Neuronal stem cell (in vitro differentiated cells): ENCODE measurements at regions not wholly inside any gene's neighbourhood (a gene's known extent, or its start where the extent isn't known, plus 50 kb on each side); places are given as distances from the start of the nearest gene placed in this dataset.
"Not testable (repeated sequence)": the region's sequence is repeated elsewhere in the genome, so short reads cannot be mapped to it uniquely, and the experiment has no call there.

Experiments
- DNase-seq: peaks from one replicate; pipeline ENCODE4 v3.0.0-alpha.2; 2013; ENCODE audit warnings: low spot score
- H2AFZ ChIP-seq: one replicate; pipeline ENCODE4 v1.6.1; 2013; ENCODE audit warnings: mild to moderate bottlenecking, low read length, inconsistent platforms
- H2AK5ac ChIP-seq: 2 replicates; pipeline ENCODE4 v1.6.1; 2013; ENCODE audit warnings: low read depth, mild to moderate bottlenecking, inconsistent platforms, low read length, moderate library complexity, mixed read lengths
- H2BK120ac ChIP-seq: 2 replicates; pipeline ENCODE4 v1.6.1; 2013; ENCODE audit warnings: low read depth, mild to moderate bottlenecking, inconsistent platforms, low read length, moderate library complexity, mixed read lengths
- H2BK12ac ChIP-seq: one replicate; pipeline ENCODE4 v1.6.1; 2013; ENCODE audit warnings: low read length, inconsistent platforms
- H2BK15ac ChIP-seq: 2 replicates; pipeline ENCODE4 v1.6.1; 2013; ENCODE audit warnings: mild to moderate bottlenecking, low read length, inconsistent platforms, mixed read lengths
- H2BK5ac ChIP-seq: one replicate; pipeline ENCODE4 v1.6.1; 2013; ENCODE audit warnings: inconsistent platforms, mild to moderate bottlenecking, low read length, moderate library complexity
- H3K14ac ChIP-seq: one replicate; pipeline ENCODE4 v1.6.1; 2013; ENCODE audit warnings: low read length, inconsistent platforms
- H3K18ac ChIP-seq: 2 replicates; pipeline ENCODE4 v1.6.1; 2013; ENCODE audit warnings: low read length, inconsistent platforms
- H3K23ac ChIP-seq: 2 replicates; pipeline ENCODE4 v1.6.1; 2013; ENCODE audit warnings: low read depth, mild to moderate bottlenecking, mixed read lengths, low read length, inconsistent platforms; ENCODE audit not compliant: poor library complexity
- H3K27ac ChIP-seq: replicated peaks from 3 replicates; pipeline ENCODE4 v1.5.1; 2013; ENCODE audit warnings: low read length, inconsistent platforms
- H3K27me3 ChIP-seq, 3 experiments: 2 replicates each; pipeline ENCODE4 v1.6.1; 2013; ENCODE audit warnings: low read length in 3 of 3, mild to moderate bottlenecking in 2 of 3, inconsistent platforms in 1 of 3, low read depth in 1 of 3, mixed read lengths in 1 of 3, moderate library complexity in 1 of 3; ENCODE audit not compliant: control insufficient read depth in 3 of 3, insufficient read depth in 3 of 3
- H3K36me3 ChIP-seq, 2 donors: replicated peaks in 1 of 2; 2 replicates each; pipeline ENCODE4 v1.6.1; 2013; ENCODE audit warnings: low read length in 2 of 2; ENCODE audit not compliant: control insufficient read depth in 2 of 2, insufficient read depth in 2 of 2
- H3K4ac ChIP-seq: 2 replicates; pipeline ENCODE4 v1.6.1; 2013; ENCODE audit warnings: inconsistent platforms, mild to moderate bottlenecking, low read length, moderate library complexity
- H3K4me1 ChIP-seq, 2 donors: 1 replicate in 1 of 2; 2 replicates in 1 of 2; pipeline ENCODE4 v1.6.1; 2013; ENCODE audit warnings: low read length in 2 of 2, low read depth in 1 of 2; ENCODE audit not compliant: control insufficient read depth in 2 of 2, insufficient read depth in 1 of 2
- H3K4me2 ChIP-seq: one replicate; pipeline ENCODE4 v1.6.1; 2013; ENCODE audit warnings: mild to moderate bottlenecking, low read length, inconsistent platforms; ENCODE audit not compliant: insufficient read depth, poor library complexity, severe bottlenecking
- H3K4me3 ChIP-seq, 2 donors: 2 replicates each; pipeline ENCODE4 v1.5.1; 2013; ENCODE audit warnings: low read length in 2 of 2, mild to moderate bottlenecking in 2 of 2, inconsistent platforms in 1 of 2, moderate library complexity in 1 of 2
- H3K79me1 ChIP-seq: one replicate; pipeline ENCODE4 v1.6.1; 2013; ENCODE audit warnings: low read depth, mild to moderate bottlenecking, inconsistent platforms, low read length, moderate library complexity
- H3K9ac ChIP-seq: one replicate; pipeline ENCODE4 v1.6.1; 2013; ENCODE audit warnings: mild to moderate bottlenecking, low read depth, low read length, inconsistent platforms; ENCODE audit not compliant: poor library complexity
- H3K9me3 ChIP-seq, 2 donors: replicated peaks in 1 of 2; 2 replicates each; pipeline versions ENCODE3 to v1.6.1; 2013; ENCODE audit warnings: low read length in 2 of 2, mild to moderate bottlenecking in 2 of 2, inconsistent platforms in 1 of 2, low read depth in 1 of 2, mixed read lengths in 1 of 2, moderate library complexity in 1 of 2; ENCODE audit not compliant: control insufficient read depth in 2 of 2, insufficient read depth in 1 of 2
- H4K8ac ChIP-seq: one replicate; pipeline ENCODE4 v1.6.1; 2013; ENCODE audit warnings: low read depth, mild to moderate bottlenecking, inconsistent platforms, low read length, moderate library complexity
- H4K91ac ChIP-seq: one replicate; pipeline ENCODE4 v1.6.1; 2013; ENCODE audit warnings: low read length, low read depth, mild to moderate bottlenecking, inconsistent platforms; ENCODE audit not compliant: poor library complexity
- WGBS, 2 donors: extraction: QIAGEN DNeasy Blood & Tissue Kit; methylation state at CpG; one replicate each; pipeline ENCODE4 v1.1.7; 2013; ENCODE audit warnings: missing lambda C conversion rate in 2 of 2, mixed read lengths in 1 of 2; ENCODE audit not compliant: insufficient read length in 2 of 2, insufficient replicate concordance in 1 of 2; ENCODE audit errors: extremely low coverage in 2 of 2; 5-methylcytosine and 5-hydroxymethylcytosine counted together

DNA sequence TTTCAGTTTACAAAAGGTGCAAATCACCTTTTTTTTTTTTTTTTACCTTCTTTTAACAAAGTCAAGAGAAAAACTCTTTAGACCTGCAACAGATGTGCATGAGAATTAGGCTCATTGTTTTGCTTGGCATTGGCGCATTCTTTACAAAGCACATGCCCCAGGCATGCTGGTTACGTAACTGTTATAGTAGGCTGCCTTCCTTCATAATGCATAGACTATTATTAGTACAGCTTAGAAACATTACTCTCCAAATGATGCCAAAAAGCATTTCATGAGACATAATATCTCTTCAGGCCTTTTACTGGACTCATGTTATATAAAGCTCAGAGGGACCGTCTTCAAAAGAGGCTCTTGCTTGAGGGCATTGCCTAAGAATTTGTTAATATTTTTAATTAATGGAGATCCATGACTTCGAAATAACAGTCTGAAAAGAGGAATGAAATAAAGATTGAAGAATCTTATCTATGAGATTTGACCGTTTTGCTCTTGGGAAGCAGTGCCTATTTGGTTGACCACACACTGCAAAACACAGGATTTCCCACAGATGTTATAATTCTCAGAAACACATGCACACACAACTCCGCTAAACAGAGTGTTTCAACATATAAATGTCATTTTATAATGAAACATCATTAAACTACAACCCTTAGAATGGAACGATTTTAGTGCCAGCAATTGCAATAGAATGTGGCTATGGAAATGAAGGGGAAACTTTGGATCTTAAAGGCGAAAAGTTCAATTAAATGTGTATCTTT is 478.7 kb downstream of the PRR16 start:
- Histone ChIP-seq H3K18ac (no peak overlapping the region), H3K36me3 (no peaks in the 10 kb centered on the region), H3K27me3 (no peaks in the 10 kb centered on the region), H3K4me3 (no peak overlapping the region), H3K23ac (no peak overlapping the region), H3K9ac (no peak overlapping the region), H3K79me1 (no peaks in the 10 kb centered on the region), H2BK5ac (no peak overlapping the region), H4K91ac (no peak overlapping the region), H2BK120ac (no peak overlapping the region), H3K9me3 (no peaks in the 10 kb centered on the region), H4K8ac (no peak overlapping the region), H2BK15ac (no peak overlapping the region), H3K27ac (no peak overlapping the region), H2AFZ (no peak overlapping the region), H2BK12ac (no peak overlapping the region), H3K4ac (no peak overlapping the region), H2AK5ac (no peak overlapping the region), H3K4me1 (no peaks in the 10 kb centered on the region), H3K14ac (no peak overlapping the region), H3K4me2 (no peak overlapping the region)
- DNase-seq, result no peak
- no CpG with 5 or more reads among the region's 8 CpGs for WGBS, 2 donors

- not testable (repeated sequence) for H3K4me1 ChIP-seq, H2AK5ac ChIP-seq, H2BK120ac ChIP-seq, H4K91ac ChIP-seq, H3K27ac ChIP-seq, H3K4me2 ChIP-seq, H3K4me3 ChIP-seq, H3K4ac ChIP-seq, DNase-seq, H3K36me3 ChIP-seq, H3K9me3 ChIP-seq, H2BK5ac ChIP-seq, H3K27me3 ChIP-seq, H3K9ac ChIP-seq, H4K8ac ChIP-seq, H3K14ac ChIP-seq, H2AFZ ChIP-seq, H3K23ac ChIP-seq, H3K18ac ChIP-seq, H3K79me1 ChIP-seq, H2BK12ac ChIP-seq, H2BK15ac ChIP-seq
- whole genome bisulfite sequencing, 2 donors, result no CpG with 5 or more reads among the region's 4 CpGs
Observed at GRCh38 chr5:120949596-120949995, 485.5 kb downstream of the PRR16 start.

DNA sequence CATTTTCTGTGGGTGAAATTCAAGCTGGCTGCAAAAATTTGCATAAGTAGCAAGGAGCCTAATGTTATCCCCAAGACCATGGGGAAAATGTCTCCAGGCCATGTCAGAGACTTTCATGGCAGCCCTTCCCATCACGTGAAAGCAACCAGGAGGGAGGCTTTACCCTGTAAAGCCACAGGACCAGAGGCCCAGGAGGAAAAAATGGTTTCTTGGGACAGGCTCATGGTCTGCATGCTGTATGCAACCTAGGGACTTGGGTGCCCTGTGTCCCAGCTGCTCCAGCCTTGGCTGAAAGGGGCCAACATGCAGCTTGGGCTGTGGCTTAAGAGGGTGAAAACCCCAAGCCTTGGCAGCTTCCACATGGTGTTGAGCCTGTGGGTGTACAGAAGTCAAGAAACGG is 489.3 kb downstream of the PRR16 start:
- not testable (repeated sequence) for H2BK12ac ChIP-seq, H3K23ac ChIP-seq, H3K9ac ChIP-seq, H3K14ac ChIP-seq, H3K18ac ChIP-seq, H4K91ac ChIP-seq, H2BK15ac ChIP-seq, H3K4me2 ChIP-seq, H3K36me3 ChIP-seq, H3K4me1 ChIP-seq, H2BK5ac ChIP-seq, H2BK120ac ChIP-seq, H3K79me1 ChIP-seq, H3K4ac ChIP-seq, H3K27ac ChIP-seq, DNase-seq, H2AFZ ChIP-seq, H2AK5ac ChIP-seq, H3K27me3 ChIP-seq, H3K4me3 ChIP-seq, H3K9me3 ChIP-seq, H4K8ac ChIP-seq
- WGBS, 2 donors, result no CpG with 5 or more reads among the region's 2 CpGs

DNA sequence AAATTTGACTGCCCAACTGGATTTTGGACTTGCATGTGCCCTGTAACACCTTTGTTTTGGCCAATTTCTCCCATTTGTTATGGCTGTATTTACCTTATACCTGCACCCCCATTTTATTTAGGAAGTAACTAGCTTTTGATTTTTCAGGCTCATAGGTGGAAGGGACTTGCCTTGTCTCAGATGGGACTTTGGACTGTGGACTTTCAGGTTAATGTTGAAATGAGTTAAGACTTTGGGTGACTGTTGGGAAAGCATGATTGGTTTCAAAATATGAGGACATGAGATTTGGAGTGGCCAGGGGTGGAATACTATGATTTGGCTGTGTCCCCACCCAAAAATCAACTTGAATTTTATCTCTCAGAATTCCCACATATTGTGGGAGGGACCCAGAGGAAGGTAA is 490.2 kb downstream of the PRR16 start:
- H3K79me1 ChIP-seq, result no peaks in the 10 kb centered on the region
- H2AK5ac ChIP-seq, result no peak overlapping the region
- no peak overlapping the region for H3K4me2 ChIP-seq
- no peak overlapping the region for H4K91ac ChIP-seq
- no peak overlapping the region for H2AFZ ChIP-seq
- no peak overlapping the region for H3K4me3 ChIP-seq
- H3K14ac ChIP-seq, result no peak overlapping the region
- no peak overlapping the region for H3K27ac ChIP-seq
- DNase-seq, result no peak
- no peak overlapping the region for H3K4ac ChIP-seq
- no peak overlapping the region for H2BK12ac ChIP-seq
- no peak overlapping the region for H2BK5ac ChIP-seq
- peaks cover 0 to 2% of the 10 kb centered on the region in 2 donors for H3K9me3 ChIP-seq
- H3K9ac ChIP-seq, result no peak overlapping the region
- H2BK15ac ChIP-seq, result no peak overlapping the region
- H3K27me3 ChIP-seq, result no peaks in the 10 kb centered on the region
- H3K23ac ChIP-seq, result no peak overlapping the region
- no peak overlapping the region for H3K18ac ChIP-seq
- H2BK120ac ChIP-seq, result no peak overlapping the region
- no peak overlapping the region for H4K8ac ChIP-seq
- H3K4me1 ChIP-seq, result no peaks in the 10 kb centered on the region
- H3K36me3 ChIP-seq, result no peaks in the 10 kb centered on the region
